ENCODE measurements at regions not wholly inside any gene's neighbourhood (a gene's known extent, or its start where the extent isn't known, plus 50 kb on each side); places are given as distances from the start of the nearest gene placed in this dataset.

DNA sequence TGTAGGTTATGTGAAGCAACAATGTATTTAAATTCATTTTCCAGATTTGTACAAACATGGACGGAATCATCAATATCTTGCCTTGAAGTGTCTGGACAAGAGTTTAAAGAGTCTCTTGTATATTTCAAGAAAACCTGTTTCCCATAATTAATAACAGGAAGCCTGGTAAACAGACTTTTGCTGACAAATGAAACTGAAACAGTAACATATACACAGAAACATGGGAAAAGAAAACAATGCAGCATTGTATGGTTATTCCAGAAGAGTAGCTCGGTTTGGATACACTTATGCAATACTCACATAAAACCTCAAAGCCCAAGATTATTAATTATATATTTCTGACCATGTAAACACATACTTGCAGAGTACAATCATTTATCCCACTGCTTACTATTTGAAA is 265.5 kb downstream of the PTPRC start:
- no peak for DNase-seq (ENCODE audit: low spot score)

DNA sequence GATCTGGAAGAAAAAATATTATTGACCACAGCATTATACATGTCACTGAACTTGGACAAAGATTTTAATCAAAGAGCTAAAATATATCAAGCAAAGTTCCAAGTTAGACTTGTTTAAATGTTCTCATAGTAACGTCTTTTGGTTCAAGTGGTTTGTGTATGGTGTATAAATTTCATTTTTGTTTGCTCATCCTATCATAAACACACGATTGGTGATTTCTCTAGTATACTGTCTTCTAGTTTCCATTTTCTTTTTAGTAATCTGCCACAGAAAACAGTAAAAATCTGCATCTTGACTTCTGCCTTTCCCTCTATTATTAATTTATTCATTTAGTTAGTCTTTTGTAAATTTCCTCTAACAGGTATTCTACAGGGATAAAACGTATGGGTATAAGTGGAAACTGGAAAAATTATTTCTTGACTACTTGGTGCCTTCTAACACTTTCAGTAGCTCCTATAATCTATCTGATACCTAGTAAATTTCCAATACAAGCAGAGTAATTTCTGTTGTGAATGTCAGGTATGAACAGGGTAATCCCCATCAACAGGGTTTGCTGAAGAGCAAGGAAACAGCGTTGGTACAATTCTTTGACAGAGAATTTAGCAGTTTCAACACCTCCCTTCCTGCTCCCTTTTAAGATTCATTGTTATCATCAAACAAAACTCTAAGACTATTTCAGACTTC is 268.0 kb downstream of the PTPRC start:
- DNase-seq (ENCODE audit: low spot score) = no peak

DNA sequence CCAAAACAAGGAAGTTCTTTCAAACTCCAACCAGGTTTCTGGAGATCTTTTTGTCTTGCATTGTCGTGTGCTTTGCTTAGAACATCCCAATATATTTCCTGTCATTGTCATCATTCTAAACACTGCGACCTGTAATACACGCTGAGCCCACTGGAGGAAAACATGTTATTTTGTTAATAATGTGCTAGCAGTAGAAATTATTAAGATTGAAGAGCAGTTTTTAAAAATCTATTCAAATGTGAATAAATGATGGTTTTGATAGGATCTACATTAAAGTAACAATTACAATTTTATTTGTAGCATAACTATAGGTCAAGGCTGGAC is 268.5 kb downstream of the PTPRC start:
- DNase-seq (ENCODE audit: low spot score) = no peak

DNA sequence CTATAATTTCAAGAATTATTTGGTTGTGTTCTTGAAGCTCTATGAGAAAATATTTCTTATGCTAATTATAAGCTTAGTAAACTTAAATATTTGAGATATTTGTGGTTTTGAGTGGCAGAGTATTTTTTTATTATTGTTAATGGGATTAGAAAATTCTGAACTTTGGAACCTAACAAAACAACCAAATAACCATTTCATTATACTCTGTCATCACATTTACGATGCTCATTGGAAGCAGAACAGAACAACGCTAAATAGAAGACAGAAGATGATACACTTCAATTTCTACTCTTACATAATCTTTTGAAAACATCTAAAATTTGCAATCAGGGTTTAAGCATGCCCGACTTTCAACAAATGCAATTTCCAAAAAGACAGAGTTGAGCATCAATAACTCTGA is 270.2 kb downstream of the PTPRC start:
- DNase-seq (ENCODE audit: low spot score) = no peak

DNA sequence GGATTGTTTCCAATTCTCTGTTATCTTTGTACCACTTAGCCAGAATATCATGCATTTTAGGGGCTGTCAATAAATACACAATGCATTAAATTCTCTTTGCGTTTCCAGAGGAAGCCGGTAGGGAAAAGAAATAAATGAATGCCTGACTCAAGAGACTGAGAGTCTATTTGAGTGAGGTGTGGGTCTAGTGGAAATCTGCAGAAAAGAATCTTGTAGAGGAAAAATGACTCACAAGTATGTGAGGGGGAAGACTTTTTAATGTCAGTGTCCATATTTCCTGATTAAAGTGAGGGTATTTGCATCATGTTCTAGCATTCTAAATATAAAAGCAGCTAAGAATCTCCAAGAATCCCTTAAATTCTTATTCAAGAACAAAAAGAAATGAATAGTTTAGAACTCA is 271.1 kb downstream of the PTPRC start:
- peak; percentile 72 for DNase-seq (ENCODE audit: low spot score)

DNA sequence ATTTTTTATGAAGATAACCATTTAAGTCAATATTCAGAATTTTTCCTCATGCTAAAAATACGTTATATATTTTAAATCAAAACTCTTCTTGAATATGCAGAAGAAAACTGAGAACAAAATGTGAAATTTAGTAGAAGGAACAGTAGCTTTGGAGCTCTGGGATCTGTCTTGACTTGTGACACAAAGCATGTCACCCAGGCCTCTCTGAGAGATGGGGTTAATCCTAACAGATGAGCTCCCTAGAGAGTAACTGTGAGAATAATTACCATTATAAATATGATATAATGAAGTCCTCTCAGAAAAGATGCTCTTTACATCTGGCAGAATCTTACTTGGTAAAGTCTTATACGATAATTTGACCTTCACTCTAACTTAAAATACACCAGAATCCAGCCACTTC is 272.0 kb downstream of the PTPRC start:
- no peak for DNase-seq (ENCODE audit: low spot score)

DNA sequence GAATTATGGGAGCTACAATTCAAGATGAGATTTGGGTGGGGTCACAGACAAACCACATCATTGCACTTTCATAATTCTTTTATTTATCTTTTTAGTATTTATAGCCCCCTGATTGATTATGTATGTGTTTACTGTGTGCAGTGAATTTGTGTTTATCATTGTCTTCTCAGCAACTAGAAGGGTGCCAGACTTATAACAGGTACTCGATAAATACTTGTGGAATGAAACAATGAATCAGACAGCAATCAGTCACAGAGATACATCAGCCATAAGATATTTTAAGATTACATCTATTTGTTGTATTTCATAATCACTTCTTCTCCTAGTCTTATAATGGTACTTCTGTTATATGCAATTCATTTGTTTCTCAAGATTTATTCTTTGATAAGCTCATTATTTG is 273.2 kb downstream of the PTPRC start:
- no peak for DNase-seq (ENCODE audit: low spot score)

DNA sequence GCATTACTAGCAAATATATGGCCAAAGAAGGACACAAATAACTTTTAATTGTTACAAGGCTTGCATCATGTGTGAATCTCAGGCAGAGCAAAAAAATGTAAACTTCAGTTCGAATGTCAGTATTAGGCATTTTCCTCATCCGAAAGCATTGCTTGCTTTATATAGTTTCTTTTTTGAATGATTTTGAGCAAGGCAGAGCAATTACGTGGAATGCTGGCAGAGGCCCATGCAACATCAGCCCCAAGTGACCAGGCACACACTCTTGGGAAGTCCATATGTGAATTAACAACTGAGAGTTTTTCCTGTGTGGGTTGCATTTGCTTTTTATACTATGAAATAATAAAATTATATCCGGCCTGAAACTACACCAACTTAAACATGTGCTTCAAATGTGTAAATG is 274.8 kb downstream of the PTPRC start:
- DNase-seq (ENCODE audit: low spot score) = no peak

DNA sequence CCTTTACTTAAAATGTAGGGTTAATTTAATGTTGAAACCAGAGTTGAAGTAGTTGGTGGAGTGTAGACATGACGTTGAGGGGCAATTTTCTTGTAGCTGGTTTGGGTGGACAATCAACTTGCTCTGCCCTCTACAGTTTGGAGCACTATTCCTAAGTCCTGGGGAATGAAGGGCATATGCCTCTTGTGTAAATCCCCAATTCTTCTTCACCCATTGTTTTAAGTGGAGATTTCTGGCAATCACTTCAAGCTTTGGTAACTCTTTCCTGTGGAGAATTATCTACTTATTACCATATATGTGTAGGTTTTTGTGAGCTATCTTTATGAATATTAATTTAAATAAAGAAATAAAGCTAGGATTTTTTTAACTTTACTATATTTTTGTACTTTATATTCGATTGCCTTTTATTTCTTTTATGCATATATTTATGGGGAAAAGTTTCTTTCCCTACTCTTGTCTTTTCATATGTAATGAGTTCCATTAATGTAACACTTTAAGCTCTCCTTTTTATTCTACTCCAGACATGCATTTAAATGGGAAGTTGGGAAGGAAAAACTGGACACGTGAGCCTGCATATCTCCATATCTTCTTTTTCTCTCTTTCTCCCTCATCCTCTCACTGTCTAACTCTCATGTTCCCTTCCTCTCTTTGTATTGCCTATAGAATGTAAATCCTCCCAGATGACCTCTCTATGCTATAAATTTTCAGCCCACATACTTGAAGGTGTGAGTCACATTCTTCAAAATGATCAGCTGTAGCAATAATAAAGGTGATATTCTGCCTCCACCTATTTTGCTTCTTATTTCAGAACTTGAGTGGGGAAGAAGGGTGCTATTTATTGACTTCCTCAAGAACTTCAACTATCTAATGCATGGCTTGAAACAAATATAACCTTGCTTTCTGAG is 276.7 kb downstream of the PTPRC start:
- DNase-seq (ENCODE audit: low spot score) = no peak

DNA sequence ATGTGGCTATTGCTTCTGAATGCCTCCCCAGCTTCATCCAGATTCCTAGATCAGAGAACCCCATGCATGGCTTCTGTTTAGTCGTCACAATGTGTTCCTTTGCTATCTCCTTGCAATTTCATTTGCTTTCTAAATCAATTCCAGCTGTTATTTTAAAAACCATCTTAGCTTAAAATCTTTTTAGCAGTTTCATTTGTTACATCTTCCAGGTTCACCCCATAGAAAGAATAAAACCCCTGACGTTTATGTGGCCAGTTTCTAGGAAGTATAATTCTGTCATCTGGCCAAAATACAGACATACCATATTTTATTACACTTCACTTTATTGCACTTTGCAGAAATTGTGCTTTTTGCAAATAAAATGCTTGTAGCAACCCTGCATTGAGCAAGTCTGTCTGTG is 278.4 kb downstream of the PTPRC start:
- no peak for DNase-seq (ENCODE audit: low spot score)

DNA sequence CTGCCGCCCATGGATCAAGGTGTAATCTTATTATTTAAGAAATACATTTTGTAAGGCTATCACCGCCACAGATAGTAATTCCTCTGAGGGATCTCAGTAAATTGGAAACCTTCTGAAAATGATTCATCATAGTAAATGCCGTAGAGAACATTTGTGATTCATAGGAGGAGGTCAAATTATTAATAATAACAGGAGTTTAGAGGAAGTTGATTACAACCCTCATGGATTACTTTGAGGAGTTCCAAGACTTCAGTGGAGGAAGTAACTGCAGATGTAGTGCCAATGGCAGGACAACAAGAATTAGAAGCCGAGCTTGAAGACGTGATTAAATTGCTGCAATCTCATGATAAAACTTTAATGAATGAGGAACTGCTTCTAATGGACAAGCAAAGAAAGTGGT is 280.1 kb downstream of the PTPRC start:
- no peak for DNase-seq (ENCODE audit: low spot score)

DNA sequence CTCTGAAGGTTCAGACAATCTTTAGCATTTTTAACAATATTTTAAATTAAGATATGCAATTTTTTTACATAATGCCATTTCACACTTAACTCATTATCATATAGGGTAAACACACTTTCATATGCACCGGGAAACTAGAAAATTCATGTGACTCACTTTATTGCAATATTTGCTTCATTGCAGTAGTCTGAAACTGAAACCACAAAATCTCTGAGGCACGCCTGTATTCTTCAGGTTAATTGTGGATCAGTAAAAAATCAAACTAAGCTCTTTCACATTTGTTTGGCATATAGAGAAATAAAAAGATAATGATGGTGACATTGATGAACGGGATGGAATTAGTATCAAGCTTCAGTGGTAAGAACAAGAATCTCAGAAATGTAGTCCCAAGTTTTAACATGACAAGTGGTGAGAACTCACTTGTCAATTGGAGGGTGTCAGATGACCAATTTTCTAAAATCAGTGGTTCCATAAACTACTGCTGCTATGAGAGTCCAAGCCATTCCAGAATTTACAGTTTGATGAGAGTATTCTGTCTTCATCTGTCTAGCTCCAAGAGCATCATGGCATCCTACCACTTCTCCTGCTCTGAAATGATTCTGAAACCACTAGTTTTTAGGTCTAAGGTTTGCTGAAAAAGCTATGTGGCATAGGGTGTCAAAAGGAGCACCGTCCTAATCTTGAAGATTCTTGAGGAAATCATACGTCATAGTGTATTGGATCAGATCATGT is 281.0 kb downstream of the PTPRC start:
- no peak for DNase-seq (ENCODE audit: low spot score)

DNA sequence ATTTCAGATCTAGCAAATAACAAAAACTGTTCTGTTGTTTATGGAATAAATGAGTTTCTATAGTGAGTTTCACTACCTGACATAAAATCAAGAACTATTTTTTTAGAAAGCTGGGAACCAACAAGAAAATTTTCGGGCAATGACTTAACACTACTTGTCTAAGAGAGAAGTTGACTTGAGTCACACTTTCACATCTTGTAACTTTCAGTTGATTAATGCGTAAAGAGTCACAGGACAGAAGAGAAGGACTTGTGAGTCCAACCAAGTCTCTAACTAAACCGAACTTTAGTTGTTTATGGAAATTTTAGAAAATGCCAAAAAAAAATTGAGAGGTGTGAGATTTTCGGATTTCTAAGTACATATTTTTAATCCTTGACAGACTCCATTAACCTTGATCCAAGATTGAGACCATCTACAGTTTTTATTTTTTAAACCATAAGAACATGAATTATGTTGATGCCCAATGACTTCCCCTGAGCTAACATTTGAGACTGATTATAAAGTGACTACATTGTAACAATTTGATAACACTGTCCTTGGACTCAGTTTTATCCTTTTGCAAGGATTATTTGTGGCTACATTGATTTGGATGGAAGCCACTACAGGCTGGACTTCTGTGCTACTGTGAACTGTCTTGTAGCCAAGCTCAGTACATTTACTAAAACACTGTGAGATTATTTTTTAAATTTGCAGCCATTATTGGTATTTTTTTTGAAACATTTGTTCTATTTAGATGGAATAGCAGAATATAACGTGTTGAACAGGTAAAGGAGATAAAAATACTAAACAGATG is 284.0 kb downstream of the PTPRC start:
- DNase-seq (ENCODE audit: low spot score) = no peak

DNA sequence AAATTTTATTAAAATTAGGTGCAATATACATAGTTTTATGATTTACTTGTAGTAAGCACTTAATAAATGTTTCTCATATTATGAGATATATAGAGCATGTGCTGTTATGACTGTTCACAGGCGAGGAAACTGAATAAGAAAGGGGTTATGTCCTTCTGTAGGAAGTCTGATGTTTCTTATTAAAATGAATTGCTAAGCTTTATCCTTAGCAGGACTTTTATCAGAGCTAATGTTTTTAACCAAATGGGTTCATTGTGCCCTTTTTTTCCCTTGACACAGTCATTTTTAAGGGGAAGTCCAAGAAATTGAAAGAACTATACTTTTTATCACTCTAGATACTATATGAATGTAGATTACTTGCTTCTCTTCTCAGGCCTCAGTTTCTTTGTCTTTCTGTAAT is 285.2 kb downstream of the PTPRC start:
- no peak for DNase-seq (ENCODE audit: low spot score)

DNA sequence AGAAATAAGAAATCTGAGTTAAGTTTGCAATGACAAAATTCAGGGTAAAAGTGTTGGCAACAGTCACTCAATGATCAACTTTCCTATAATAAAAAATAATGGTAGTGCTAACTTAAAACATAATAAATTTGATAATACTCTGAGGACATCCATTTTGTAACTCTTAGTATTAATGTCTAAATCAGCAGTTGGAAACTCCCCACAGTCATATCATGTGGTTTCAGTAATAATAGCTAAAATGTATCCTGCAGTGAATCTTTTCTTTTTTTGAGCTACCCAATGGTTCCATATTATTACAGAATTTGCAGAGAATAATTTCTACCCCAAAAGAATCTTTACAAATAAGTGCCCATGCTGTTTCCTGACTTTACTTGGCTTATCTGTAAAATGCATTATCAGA is 286.7 kb downstream of the PTPRC start:
- DNase-seq (ENCODE audit: low spot score) = no peak

DNA sequence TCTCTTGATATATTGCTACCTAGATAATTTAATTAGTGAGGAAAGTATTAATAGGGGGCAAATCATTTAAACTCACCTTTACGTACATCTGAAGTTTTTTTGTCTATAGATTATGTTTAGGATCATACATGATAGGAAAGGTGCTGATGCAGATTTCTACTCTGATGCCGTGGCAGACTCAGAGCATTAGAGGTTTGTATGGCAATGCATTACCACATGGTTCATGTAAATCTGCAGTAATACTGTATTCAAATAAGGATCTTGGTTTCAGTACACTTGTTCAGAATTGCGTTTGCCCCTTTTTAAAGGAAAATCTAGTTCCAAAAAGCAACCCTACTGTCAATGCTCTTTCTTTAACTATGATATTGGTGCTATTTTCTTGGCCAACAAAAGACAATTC is 288.3 kb downstream of the PTPRC start:
- no peak for DNase-seq (ENCODE audit: low spot score)

DNA sequence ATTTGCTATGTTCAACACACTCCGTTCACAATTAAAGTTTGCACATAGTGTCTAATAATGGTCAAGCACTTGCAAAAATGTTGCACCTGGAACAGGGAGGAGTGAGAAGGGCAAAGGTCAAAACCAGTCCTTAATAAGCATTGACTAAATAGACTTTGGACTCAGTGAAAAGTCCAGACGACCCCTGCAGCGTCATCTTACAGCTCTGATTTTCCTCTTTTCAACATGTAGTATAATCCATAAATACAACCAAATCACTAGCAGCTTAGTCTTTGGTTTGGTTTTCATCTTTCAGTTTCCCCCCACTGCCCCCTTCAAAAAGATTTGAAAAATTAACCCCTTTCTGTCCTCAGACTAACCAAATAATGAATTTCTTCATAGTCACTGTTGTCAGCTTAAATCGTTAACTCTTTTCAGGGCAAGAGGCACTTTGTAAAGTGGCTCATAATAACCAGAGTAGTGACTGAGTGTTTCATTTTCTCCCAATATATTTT is 290.3 kb downstream of the PTPRC start:
- DNase-seq (ENCODE audit: low spot score) = no peak

DNA sequence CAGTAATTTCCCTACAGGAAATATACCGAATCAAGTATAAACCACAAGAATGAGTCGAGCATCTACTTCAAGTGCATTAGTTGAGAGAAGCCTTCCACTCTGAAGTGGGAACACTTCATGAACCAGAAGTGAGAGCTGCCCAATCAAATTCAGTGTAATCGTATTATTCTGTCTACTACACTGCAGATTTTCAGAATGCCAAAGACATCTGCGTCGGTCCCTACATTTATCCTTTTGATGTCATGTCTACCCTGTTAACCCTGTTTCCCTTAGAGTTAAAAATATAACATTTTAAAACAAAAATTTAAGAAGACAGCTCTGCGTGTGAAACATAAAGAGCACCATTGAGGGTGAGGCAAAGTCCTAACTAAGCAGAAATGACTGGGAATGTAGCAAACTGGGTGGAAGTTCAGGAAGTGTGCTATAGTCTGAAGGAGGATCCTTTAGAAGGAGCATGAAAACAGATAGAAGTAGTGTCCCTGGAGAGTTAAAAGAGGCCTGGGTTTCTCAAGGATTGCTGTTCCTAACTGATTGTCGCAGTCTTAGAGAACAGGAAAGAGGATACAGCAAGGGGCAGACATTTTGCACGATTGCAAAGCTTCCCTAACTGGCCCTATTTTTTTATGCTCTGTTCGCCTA is 291.2 kb downstream of the PTPRC start:
- no peak for DNase-seq (ENCODE audit: low spot score)

DNA sequence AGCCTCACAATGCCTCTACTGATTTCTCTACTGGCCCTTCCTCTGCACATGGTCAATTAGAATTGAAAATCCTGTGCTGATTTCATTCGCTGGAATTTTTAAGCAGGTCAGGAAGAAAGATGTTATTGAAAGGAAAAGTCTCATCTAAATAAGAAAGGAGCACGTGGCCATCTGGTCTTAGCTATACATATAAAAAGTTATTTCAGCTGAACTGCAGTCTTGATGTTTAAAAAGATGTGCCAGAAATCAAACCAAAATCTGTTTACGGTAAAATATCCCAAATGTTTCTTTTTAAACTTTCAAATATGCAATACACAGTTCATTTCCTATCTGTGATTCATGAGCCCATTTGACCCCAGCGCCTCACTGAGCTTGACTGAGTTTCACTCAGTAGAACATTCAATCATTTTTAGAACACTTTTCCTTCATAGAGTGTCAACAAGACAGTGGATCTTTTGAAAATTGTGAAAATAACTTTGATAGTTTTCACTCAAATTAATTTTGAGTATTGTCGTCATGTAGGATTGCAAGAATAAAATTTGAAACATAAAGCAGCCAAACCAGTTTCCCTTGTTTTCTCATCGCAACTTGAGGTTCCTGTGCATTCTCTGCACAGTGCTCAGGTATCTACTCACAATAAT is 293.6 kb downstream of the PTPRC start:
- no peak for DNase-seq (ENCODE audit: low spot score)

DNA sequence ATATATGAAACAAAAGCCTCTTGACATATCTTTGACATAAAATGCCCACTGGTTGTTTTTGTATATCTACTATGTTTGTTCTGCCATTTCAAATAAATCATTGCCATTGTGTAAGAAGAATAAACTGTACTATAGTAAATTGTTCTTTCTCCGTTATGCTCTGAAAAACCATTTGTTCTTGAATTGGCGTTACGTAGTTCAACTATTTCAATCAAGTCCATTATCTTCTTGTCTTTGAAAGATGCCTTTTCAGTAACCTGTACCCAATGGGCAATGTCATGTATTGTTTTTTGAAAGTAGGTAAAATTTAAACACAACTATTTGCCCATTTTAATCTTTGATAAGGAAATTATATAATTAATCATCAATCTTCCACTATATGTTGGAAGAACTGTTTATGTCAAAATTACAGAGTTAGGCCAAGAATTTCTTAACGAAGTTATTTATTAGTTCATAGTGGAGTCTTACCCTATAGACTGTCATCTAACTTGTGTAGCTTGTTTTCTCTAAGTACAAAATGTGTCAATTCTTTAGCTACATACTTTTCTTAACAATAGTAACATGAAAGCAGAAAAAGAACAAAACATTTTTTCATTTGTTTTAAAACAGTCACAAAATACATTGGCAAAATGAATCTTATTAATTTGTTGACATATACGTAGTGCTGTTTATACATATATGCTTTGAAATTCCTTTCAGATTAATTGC is 294.8 kb downstream of the PTPRC start:
- DNase-seq (ENCODE audit: low spot score) = no peak

DNA sequence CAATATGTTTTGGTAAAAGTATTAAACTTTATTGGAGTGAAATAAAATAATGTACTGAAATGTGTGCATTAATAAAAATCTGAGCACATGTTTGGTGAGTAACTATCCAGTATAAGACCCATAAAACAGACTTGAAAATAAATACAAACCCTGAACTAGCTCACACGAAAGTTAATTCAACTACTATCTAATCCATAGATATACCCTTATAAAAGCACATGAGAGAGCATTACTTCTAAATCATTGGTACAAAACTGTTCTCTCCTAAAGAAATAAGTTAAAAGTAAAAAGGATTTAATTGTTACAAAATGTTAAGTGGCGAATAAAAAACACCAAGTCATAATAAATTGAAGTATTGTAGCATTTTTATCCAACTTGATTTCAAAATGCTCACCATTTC is 295.6 kb downstream of the PTPRC start:
- DNase-seq (ENCODE audit: low spot score) = no peak

Data from kidney capillary endothelial cell (primary cell).